Middle frontal gyrus (tissue), 1 donor: ENCODE measurements at regions not wholly inside any gene's neighbourhood (a gene's known extent, or its start where the extent isn't known, plus 50 kb on each side); places are given as distances from the start of the nearest gene placed in this dataset.
A peak's percentile ranks its signal among the peaks of the same experiment; 100 is the strongest.

ENCODE experiments used
- DNase-seq: peaks from one replicate; pipeline ENCODE4 v3.0.0-alpha.2; 2015; ENCODE audit warnings: low spot score; ENCODE audit errors: extremely low spot score

DNA sequence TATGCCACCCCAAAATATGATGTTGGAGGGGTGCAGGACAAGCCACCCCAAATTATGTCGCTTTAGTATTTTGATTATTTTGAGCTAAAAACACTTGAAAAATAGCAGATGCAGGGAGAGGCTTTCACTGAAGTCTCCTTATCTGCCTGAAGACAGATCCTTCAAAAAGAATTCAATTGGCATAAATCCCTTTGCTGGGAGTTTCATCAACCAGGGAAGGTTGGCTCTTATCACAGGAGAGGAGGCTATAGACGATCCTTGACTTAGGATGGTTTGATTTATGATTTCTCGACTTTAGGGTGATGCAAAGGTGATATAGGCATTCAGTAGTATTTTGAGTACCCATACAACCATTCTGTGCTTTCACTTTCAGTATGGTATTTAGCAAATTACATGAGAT is 97.8 kb upstream of the CAMK1G start:
- DNase-seq, result no peak

DNA sequence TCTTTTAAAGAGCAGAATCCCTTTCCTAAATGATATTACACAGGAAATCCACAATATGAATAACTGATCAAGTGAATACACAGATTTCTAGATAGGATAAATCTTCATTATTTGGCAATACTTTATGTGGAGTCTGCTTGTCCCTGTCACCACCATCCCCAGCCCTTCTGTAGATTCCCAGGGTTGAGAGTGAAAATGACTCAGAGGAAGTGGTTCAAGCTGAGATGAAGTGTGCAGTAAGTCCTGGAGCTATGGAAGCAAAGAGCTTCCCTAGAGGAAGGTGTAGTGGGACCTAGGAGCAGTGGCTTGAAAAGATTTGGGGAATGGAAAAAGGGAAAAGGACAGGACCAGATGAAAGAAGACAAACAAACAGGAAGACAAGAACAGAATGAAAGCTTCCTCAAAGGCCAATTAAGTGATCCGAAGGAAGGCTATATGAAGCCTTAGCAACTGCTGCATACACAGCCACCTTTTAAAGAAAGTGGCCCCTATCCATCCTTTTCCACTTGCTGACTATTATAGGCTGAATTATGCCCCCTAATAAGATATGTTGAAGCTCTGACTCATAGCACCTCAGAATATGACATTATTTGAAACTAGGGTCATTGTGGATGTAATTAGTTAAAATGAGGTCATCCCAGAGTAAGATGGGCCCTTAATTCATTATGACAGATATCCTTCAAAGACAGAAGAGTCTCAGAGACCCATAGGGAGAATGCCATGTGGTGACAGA is 96.5 kb upstream of the CAMK1G start:
- no peak for DNase-seq

DNA sequence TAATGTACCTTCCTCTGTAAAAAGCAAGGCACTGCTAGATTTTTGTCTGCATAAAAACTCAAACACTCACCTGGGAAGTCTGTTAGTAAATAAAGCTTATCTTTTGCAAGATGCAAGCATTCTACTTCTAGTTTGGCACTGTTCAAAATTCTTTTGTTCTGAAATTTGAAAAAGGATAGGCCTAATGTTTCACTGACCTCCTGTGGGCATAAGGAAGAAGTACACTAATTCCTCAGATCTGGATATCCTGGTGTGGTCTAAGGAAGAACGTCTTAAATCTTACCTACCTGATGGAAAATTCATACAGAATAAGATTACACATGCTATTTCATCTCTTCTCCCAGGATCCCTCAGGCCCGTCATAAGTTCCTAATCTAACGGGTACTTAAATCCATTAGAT is 93.5 kb upstream of the CAMK1G start:
- peak; percentile 13 for DNase-seq

DNA sequence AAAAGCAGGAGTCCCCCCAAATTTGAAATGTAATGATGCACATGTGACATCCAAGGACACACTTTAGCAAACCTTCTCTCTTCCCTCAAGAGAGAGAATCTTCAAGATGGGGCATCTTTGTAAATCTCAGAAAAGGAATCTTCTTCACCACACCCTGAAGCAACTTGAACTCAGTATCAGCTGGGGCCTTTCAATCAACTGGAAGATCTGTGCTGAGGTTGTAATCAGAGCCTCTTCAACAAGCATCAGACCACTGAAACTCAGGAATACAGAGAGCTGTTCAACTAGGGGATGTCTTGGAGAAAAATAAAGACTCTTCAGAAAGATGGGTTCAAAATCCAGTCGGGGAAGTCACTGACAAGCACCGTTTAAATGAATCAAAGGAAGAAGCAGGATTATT is 92.5 kb upstream of the CAMK1G start:
- DNase-seq, result no peak

DNA sequence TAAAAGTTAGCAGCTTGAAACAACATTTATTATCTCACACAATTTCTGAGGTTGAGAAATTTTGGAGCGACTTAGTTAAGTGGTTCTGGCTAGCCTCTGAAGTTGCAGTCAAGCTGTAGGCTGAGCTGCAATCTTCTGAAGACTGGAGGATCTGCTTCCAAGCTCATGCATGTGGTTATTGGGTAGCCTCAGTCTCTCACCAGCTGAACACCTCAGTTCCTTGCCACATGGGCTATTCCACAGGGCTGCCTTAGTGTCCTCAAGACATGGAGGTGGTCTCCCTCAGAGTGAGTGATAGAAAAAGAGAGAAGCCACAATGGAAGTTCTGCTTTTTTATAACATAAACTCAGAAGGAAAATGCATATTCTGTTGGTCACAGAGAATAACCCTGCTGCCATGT is 92.0 kb upstream of the CAMK1G start:
- no peak for DNase-seq

DNA sequence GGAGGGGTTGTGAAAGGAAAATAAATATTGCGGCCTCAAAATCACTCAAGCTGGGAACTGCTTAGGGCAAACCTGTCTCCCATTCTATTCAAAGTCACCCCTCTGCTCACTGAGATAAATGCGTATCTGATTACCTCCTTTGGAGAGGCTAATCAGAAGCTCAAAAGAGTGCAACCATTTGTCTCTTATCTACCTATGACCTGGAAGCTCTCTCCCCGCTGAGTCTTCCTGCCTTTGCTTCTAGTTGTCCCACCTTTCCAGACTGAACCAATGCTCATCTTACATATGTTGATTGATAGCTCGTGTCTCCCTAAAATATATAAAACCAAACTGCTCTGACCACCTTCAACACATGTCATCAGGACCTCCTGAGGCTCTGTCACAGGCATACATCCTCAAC is 91.6 kb upstream of the CAMK1G start:
- no peak for DNase-seq

DNA sequence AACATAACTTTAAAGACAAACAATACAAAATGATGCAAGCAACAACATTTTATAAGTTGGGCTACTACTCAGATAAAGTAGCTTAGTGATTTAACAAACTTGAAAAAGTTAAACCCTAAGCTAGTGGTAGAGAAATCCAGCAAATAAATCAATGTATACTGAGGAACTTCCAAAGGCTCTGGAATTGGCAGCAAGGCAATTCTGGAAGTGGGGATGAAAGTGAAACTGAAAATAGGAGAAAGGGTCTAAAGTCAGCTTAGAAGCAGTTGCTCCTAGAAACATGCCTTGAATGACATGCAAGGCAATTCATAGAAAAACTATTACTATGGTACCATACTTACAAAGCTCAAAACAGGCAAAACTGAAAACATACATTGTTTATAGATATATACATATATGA is 90.0 kb upstream of the CAMK1G start:
- no peak for DNase-seq

DNA sequence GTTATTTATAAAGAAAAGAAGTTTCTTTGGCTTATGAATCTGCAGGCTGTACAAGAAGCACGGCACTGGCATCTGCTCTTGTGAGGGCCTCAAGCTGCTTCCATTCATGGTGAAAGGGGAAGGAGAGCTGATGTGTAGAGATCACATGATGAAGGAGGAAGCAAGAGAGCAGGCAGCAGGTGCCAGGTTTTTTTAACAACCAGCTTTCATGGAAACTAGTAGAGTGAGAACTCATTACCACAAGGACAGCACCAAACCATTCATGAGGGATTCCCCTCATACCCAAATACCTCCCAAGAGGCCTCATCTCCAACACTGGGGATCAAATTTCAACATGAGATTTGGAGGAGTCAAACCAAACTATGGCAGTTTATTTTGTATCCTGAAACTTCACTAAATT is 85.8 kb upstream of the CAMK1G start:
- DNase-seq, result no peak

DNA sequence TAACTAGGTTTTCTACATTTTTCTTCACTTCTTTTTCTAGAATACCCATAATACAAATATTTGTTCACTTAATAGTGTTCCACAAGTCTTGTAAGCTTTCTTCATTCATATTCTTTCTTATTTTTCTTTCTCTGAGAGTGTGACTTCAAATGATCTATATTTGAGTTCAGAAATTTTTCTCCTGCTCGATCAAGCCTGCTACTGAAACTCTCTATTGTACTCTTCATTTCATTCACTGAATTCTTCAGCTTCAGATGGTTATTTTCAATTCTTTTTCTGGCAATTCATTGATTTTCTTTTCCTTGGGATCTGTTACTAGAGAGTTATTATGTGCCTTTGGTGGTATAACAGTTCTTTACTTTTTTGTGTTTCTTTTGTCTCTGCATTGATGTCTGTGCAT is 82.5 kb upstream of the CAMK1G start:
- no peak for DNase-seq

DNA sequence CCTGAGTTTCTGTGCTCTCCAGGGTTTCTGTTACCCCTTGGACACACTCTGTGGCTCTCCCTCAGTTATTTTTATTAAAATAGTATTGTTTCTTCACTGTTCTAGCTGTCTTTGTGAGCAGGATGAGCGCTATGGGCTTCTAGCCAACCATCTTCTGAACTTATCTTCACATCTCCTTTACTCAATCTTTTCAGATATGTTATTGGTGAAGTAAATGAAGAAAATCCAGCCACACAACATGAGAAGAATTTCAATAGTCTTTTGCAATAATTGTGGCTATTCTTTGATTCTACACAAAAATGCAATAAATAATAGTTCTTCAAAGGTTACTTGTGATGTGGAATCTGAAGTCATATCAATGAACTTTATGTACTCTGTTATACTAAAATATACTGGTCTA is 80.3 kb upstream of the CAMK1G start:
- no peak for DNase-seq

DNA sequence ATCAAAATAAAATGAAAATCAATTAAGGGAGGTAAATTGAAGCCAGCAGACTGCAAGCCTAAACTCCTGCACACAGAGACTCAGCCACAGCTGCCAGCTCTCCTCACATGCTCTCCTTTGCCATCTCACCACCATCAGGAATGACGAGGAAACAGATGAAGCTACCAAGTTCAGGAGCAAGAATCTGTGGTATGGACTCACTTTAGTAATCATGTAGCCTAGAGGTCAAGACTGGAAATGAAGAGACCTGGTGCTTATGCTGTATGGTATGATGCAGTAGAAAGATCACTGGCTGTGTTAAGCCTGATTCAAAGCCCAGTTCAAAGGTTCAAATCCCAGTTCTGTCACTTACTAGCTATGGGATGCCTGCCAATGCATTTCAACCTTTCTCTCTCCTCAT is 78.9 kb upstream of the CAMK1G start:
- DNase-seq, result no peak

DNA sequence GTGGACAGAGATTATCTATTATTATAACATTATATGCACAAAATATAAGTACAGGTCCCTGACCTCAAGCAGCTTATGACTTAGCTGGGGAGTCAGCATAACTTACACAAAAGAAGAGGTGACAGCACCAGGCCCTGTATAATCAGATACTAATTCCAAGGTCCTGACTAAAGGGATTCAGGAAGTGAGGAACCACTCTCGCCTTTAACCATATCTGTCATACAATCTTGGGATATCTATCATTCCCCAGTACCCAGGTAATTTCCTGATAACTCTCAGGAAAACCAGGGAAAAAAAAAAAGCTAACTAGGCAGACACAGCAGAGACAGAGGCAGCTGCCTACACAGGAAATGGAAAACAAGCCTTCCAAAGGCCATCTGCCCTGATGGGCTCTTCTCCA is 78.5 kb upstream of the CAMK1G start:
- DNase-seq, result no peak

DNA sequence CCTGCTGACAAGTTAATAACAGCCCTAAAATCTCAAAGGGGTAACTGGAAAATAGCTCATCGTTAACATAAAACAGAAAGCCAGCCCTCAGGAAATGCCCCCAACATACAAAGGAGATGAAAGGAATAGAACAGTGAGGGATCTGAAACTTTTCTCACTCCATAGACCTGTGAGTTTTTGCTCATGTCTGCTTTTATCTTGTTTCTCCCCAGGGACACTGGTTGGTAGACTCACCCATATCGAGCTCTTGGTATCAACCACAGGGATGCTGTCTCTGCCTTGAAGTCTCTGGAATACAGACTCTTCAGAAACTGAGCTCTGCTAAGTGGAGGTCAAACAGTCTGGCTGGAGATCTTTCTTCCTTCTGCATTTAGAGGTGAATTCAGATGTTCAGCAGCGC is 77.4 kb upstream of the CAMK1G start:
- no peak for DNase-seq

DNA sequence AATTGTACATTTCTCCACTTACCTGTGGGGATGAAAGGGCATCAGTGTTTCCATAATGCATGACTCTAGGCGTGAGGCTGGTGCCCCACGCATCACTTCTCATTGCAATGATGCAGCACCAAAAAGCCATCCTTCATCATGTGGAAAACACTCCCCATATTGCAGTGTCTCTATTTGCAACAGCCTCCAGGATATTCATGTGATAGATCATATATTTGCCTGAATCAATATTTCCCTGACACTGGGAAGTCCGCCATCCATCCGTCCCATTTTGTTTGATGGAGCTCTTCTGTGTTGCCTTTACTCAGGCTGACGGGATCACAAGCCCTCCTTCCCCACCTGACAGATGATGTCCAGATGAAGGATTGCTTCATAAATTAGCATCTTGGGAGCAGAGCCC is 74.5 kb upstream of the CAMK1G start:
- no peak for DNase-seq

DNA sequence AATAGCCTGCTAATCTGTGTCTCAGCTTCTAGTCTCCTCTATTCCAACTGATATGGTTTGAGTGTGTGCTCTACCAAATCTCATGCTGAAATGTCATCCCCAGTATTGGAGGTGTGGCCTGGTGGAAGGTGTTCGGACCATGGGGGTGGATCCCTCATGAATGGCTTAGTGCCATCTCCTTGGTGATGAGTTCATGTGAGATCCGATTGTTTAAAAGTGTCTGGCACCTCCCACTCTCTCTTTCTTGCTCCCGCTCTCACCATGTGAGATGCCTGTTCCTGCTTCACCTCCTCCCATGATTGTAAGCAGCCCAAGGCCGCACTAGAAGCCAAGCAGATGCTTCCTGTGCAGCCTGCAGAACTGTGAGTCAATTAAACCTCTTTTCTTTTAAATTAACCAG is 73.5 kb upstream of the CAMK1G start:
- no peak for DNase-seq

DNA sequence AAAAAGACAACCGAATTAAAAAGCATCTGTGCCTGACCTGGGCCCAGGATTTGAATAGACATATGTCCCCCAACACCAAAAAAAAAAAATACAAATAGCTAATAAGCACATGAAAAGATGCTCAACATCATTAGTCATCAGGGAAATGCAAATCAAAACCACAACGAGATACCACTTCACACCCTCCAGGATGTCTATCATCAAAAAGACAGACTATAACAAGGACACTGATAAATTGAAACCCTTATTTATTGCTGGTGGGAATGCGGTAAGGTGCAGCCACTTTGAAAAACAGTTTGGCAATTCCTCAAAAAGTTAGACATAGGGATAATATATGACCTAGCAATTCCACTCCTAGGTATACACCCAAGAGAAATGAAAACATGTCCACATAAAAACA is 72.3 kb upstream of the CAMK1G start:
- DNase-seq, result no peak

DNA sequence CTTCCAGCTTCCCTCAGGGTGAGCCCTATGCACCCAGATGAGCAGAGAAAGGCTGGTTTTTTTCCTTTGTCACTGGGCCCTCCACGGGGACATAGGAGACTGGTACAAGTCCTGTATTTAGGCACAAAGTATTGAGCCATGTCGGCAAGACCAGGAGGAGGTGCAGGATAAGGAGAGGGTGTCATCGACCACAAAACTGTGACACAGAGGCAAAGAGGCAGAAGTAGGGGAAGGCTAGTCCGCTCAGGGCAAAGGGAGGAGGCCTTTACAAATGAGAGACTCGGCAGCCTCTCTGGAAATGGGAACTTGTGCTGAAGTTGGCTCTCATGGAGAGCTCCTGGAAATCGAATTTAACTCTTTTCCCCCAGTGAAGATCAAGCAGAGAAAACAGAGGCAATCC is 70.7 kb upstream of the CAMK1G start:
- no peak for DNase-seq

DNA sequence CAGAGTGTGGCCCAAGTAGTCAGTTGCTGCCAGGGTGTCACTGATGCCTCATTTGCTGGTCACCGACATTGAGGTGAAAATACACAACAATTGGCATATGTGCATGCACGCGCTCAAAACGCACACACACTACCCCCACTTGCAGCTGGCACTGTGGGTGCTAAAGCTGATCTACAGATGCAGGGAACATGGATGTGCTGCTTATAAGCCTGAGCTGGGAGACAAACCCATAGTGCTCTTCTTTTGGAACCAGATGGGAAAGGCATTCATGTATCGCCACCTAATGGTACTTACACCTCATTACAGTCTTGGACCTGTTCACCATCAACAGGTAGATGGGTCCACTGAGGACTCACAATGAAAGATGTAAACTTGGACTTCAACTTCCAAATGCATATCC is 70.3 kb upstream of the CAMK1G start:
- DNase-seq, result no peak

DNA sequence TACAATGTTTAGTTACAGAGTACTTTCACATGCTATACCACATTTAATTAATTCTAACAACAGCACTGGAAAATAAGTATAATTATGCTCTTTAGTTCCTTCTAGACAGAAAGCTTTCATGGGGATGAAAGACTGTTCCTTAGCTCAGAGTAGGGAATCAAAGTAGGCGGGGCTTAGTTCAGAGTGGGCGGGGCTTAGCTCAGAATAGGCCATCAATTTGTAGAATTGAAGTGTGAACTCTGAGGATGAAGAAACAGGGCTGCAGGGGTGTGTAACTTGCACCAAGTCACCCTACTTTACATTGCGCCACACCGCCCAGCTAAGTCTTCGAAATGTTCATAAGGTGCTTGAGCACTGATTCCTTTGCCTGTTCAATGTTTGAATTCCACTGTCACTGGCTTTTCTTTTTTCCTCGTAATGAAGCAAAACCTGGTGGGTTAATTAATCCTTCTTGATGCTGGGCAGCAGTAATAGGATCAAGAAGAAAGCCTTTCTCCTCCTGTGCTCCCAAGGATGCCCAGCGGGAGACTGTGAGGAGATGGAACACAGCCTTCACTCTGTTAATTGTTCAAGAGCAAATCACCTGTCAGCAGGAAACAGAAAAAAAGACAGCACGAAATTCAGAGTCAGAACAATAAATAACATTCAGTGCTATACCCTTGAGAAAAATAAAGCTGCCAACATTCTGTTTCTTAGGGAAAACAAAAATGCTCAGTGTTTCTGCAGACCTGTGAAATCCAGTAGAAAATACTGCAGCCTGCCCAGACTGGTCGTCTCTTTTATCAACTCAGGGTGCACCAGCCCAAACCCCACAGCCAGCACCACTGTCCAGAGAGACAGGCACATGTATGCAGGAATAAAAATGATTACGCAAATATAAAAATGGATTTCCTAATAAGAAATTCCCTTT is 66.5 kb upstream of the CAMK1G start:
- DNase-seq, result no peak

DNA sequence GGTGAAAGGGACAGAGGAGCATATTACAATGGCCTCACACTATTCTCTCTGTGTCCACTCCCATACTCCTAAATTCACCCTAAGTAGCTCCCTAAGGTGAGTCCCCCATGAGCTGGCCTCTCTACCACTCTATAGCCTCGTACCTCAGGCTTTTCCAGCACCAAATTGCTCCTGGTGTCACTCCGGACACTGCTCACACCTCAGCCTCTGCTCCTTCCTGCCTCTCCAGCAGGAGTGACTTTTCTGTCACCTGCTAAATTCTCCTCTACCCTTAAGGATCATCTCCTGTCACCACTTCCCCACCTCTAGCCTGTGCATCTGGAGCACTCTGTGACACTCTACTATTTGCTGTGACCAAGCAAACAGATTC is 65.8 kb upstream of the CAMK1G start:
- DNase-seq, result no peak

DNA sequence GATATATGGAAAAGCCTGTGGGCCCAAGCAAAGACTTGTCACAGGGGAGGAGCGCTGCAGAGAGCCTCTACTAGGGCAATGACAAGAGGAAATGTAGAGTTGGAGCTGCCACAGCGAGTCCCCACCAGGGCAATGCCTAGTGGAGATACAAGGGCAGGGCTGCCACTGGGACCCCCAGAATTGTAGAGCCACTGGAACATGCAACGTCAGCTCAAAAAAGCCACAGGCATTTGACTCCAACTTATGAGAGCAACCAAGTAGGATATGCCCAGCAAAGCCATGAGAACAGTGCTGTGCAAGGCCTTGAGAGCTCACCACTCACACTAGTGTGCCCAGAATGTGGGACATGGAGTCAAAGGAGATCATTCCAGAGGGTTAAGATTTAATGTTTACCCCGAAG is 63.7 kb upstream of the CAMK1G start:
- no peak for DNase-seq

DNA sequence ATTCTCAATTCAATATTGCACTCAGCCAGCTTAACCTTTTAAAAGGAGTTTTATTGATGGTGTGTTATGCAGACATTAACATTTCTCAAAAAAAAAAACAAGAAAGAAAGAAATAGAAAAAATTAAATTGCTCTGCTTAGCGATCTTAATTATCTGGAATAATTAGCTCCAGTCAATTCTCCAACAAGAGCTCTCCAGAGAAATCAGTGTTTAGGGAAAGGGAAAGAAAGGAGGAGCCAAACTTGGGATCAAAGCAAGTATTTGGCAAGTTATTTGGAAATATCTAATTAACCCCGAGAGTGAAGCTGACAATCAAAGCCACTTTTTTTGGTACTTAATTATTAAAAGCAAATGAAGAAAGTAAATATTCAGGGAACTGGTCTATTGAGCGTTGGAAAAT is 60.7 kb upstream of the CAMK1G start:
- no peak for DNase-seq

DNA sequence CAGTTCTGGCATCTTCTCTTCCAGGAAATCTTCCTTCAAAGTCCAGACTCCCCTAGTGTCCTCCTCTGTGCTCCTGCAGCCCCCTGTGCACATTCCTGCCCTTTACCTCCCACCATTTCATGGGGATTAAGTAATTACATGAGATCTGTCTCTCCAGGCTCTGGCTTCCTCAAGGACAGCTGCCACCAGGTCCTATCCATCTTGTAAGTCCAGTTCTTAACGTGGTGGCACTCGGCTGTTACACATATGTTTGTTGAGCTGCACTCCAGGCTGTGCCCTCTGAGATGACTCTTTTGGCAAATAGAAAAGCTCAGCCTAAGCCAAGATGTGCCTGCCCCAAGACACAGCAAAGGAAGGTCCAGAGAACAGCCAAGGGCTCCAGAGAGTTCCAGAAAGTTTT is 57.4 kb upstream of the CAMK1G start:
- DNase-seq, result no peak
